ENCODE measurements at regions not wholly inside any gene's neighbourhood (a gene's known extent, or its start where the extent isn't known, plus 50 kb on each side); places are given as distances from the start of the nearest gene placed in this dataset.

GRCh38 chr19:30634131-30634830, 262.1 kb downstream of the ZNF536 start:
- no peak for DNase-seq (ENCODE audit: low read depth)

GRCh38 chr19:30631033-30631370, 258.8 kb downstream of the ZNF536 start:
- no peak for DNase-seq (ENCODE audit: low read depth)

GRCh38 chr19:30630289-30631032, 258.3 kb downstream of the ZNF536 start:
- no peak for DNase-seq (ENCODE audit: low read depth)

- DNase-seq (ENCODE audit: low read depth) = no peak
Observed at GRCh38 chr19:30629086-30629485, 256.9 kb downstream of the ZNF536 start.

- no peak for DNase-seq (ENCODE audit: low read depth)
Observed at GRCh38 chr19:30626626-30626966, 254.4 kb downstream of the ZNF536 start.

GRCh38 chr19:30625947-30626625, 253.9 kb downstream of the ZNF536 start:
- DNase-seq (ENCODE audit: low read depth) = no peak

GRCh38 chr19:30622276-30622675, 250.1 kb downstream of the ZNF536 start:
- DNase-seq (ENCODE audit: low read depth) = no peak

- DNase-seq (ENCODE audit: low read depth) = no peak
Observed at GRCh38 chr19:30621326-30621920, 249.2 kb downstream of the ZNF536 start.

- no peak for DNase-seq (ENCODE audit: low read depth)
Observed at GRCh38 chr19:30620354-30620753, 248.2 kb downstream of the ZNF536 start.

GRCh38 chr19:30609656-30610270, 237.6 kb downstream of the ZNF536 start:
- no peak for DNase-seq (ENCODE audit: low read depth)

- no peak for DNase-seq (ENCODE audit: low read depth)
Observed at GRCh38 chr19:30608471-30608870, 236.3 kb downstream of the ZNF536 start.

Data from GM04504 (cell line).